Mucosa of descending colon (tissue), 3 donors: ENCODE measurements at regions not wholly inside any gene's neighbourhood (a gene's known extent, or its start where the extent isn't known, plus 50 kb on each side); places are given as distances from the start of the nearest gene placed in this dataset.

Source experiments
- ATAC-seq: fragments of 200-7000 bp; cut with Tn5 transposase; one replicate; pipeline ENCODE4 v1.9.1; 2020; ENCODE audit warnings: mild to moderate bottlenecking, moderate library complexity
- DNase-seq, 3 donors: peaks; one replicate each; pipeline ENCODE4 v3.0.0-alpha.2; 2020
- H3K36me3 ChIP-seq: fragments of 200-600 bp; one replicate; pipeline ENCODE4 v1.8.0; 2021; ENCODE audit warnings: low read depth, mild to moderate bottlenecking
- H3K4me1 ChIP-seq: fragments of 200-600 bp; one replicate; pipeline ENCODE4 v1.8.0; 2021; ENCODE audit warnings: low read depth, mild to moderate bottlenecking
- H3K4me3 ChIP-seq: fragments of 200-600 bp; one replicate; pipeline ENCODE4 v1.8.0; 2021; ENCODE audit warnings: mild to moderate bottlenecking
- H3K9me3 ChIP-seq: fragments of 200-600 bp; one replicate; pipeline ENCODE4 v1.8.0; 2021; ENCODE audit warnings: mild to moderate bottlenecking
- intact Hi-C, 2 donors: fragments of 100-400 bp; cut with DNase I in 1 of 2; cut with micrococcal nuclease in 1 of 2; formaldehyde crosslinking; loops; one replicate each; pipeline versions ENCODE4 v1.11.0 to v1.11.1; 2022; cut with DNase I, micrococcal nuclease
- TF ChIP-seq, protein P1 (sequence below): fragments of 200-600 bp; IDR thresholded peaks from one replicate; pipeline ENCODE4 v1.8.0; 2022; ENCODE audit warnings: antibody characterized with exemption, mild to moderate bottlenecking
- donor health status: DM: no; HTN: no; CAD: no; lungs with moderate emphysema.
- donor health status: DM: no; HTN: no; CAD: no.
- donor health status: DM: no; HTN: yes; CAD: no.

DNA sequence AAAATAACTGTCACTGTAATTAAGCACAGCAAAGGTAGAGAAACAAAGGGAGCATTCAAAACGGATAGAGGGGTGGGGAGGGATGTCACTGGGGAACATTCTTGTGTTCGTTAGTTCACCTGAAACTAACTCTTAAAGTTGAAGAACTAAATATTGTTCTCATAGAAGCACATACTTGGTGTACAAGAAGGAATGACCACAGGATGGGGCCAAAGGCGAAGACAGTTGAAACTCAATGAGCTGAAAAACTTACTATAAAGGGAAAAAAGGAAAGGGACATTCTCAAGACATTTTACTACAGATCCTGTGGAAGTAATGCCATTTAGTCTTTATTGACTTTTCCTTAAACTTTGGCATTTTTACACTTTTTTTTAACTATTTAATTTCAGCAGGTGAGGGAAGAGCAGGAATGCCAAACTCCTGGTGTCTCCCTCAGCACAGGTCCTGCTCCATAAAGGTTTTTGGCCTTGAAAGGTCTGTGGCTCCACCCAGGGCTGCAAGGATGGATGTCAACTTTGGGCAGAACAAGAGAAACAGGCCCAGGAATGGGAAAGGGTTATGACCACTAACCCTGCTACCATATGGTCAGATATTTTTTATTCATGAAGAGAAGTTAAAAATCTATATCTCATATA is 197.6 kb upstream of the RASA1 start:
- ATAC-seq (peak; percentile 52), DNase-seq (peak in 1 of 3 donors; percentile 78)
- TF ChIP-seq, protein P1, sequence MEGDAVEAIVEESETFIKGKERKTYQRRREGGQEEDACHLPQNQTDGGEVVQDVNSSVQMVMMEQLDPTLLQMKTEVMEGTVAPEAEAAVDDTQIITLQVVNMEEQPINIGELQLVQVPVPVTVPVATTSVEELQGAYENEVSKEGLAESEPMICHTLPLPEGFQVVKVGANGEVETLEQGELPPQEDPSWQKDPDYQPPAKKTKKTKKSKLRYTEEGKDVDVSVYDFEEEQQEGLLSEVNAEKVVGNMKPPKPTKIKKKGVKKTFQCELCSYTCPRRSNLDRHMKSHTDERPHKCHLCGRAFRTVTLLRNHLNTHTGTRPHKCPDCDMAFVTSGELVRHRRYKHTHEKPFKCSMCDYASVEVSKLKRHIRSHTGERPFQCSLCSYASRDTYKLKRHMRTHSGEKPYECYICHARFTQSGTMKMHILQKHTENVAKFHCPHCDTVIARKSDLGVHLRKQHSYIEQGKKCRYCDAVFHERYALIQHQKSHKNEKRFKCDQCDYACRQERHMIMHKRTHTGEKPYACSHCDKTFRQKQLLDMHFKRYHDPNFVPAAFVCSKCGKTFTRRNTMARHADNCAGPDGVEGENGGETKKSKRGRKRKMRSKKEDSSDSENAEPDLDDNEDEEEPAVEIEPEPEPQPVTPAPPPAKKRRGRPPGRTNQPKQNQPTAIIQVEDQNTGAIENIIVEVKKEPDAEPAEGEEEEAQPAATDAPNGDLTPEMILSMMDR: no peak
- H3K4me3 ChIP-seq: no peak overlapping the region
- no peaks in the 10 kb centered on the region for H3K9me3 ChIP-seq
- intact Hi-C loops: no loop called here
- H3K4me1 ChIP-seq: no peaks in the 10 kb centered on the region
- H3K36me3 ChIP-seq: no peaks in the 10 kb centered on the region

DNA sequence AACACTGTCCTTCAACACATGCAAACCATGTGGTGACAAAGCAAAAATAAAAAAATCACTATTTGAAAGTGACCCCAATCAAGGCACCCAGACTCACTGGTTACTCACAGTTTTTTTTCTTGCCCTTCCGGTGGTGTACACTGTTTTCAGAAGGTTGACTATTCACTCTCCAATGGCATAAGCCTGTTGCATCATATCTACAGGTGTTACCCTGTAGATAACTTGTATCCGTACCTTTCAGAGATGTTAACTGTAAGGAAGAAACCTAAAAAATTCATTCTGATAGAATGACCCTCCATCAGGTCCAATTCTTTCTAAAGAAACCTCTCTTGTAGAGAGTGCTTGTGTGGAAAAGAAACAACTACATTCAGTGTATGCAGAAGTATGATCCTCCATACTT is 193.6 kb upstream of the RASA1 start:
- ATAC-seq (no peak), DNase-seq (no peak)
- intact Hi-C loops: no loop called here
- Histone ChIP-seq H3K4me3 (no peak overlapping the region), H3K9me3 (no peaks in the 10 kb centered on the region), H3K4me1 (no peaks in the 10 kb centered on the region), H3K36me3 (no peaks in the 10 kb centered on the region)
- TF ChIP-seq, protein P1: no peak

DNA sequence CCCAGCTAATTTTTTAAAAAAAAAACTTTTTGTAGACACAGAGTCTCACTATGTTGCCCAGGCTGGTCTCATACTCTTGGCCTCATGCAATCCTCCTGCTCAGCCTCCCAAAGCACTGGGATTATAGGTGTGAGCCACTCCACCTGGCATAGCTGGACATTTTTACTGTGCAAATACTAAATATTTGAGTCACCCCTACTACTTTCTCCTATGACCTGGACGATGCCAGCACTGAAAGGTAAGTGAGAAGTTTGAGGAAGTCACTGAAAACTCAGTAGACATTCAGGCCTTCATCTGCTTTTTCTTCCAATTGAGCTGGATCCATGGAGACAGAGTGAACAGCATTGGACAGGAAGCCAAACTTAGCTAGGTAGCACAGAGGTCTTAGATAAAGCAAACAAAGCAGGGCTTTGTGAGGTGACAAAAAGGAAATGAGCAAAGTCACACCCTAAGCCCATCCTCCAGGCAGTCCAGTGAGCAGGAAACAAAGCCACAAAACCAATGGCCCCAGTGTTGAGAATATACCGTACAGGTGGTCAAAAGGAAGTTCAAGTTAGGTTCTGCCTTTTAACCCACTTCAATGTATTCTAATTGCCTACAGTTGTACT is 192.6 kb upstream of the RASA1 start:
- intact Hi-C loops: no loop called here
- TF ChIP-seq, protein P1: no peak
- no peaks in the 10 kb centered on the region for H3K4me1 ChIP-seq
- ATAC-seq (peak; percentile 97), DNase-seq (peak in 1 of 3 donors; percentile 57)
- H3K4me3 ChIP-seq: no peak overlapping the region
- no peaks in the 10 kb centered on the region for H3K9me3 ChIP-seq
- H3K36me3 ChIP-seq: no peaks in the 10 kb centered on the region

DNA sequence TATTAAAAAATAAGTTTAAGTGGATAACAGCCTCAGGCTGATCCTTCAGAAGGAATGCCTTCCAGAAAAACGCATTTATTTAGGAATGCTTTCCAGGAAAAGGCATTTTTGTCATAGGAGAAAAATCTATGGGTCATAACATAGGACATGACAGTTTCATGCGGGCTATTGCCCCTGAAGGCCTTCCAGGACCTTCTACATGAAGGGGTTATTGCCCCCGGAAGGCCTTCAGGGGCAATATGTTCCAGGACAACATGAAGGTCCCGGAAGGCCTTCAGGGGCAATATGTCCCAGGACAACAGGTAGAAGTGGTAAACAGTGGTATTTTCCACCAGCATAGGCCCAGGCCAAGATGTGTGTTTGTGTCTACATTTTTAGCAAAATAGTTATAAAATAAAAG is 191.3 kb upstream of the RASA1 start:
- ATAC-seq: no peak
- intact Hi-C loops: no loop called here
- no peak for DNase-seq
- no peaks in the 10 kb centered on the region for H3K4me1 ChIP-seq
- H3K4me3 ChIP-seq: no peak overlapping the region
- TF ChIP-seq, protein P1: no peak
- H3K9me3 ChIP-seq: no peaks in the 10 kb centered on the region
- H3K36me3 ChIP-seq: no peaks in the 10 kb centered on the region

DNA sequence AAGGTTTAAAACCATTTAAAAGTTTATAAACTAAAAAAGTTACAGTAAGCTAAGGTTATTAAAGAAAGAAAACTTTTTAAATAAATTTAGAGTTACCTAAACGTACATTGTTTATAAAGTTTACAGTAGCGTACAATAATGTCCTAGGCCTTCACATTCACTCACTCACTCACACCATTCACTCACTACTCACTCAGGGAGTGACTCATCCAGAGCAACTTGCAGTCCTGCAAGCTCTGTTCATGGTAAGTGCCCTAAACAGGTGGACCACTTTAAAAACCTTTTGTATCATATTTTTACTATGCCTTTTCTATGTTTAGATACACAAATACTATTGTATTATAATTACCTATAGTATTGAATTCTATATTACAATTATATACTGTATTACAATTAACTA is 190.8 kb upstream of the RASA1 start:
- Histone ChIP-seq H3K4me3 (no peak overlapping the region), H3K9me3 (no peaks in the 10 kb centered on the region), H3K4me1 (no peaks in the 10 kb centered on the region), H3K36me3 (no peaks in the 10 kb centered on the region)
- ATAC-seq (no peak), DNase-seq (no peak)
- TF ChIP-seq, protein P1: no peak
- intact Hi-C loops: no loop called here
